OCI-LY1 (cell line): ENCODE measurements at regions not wholly inside any gene's neighbourhood (a gene's known extent, or its start where the extent isn't known, plus 50 kb on each side); places are given as distances from the start of the nearest gene placed in this dataset.

Source experiments
- EZH2 ChIP-seq: fragments of 200-600 bp; sonication (generic), shearing (Covaris generic); IDR thresholded peaks from 2 replicates; pipeline ENCODE4 v1.8.0; 2017; ENCODE audit warnings: borderline replicate concordance, mixed run types, mild to moderate bottlenecking, antibody characterized with exemption, low read length, moderate library complexity, mixed read lengths
- TF ChIP-seq, protein P1 (sequence below): fragments of 200-600 bp; sonication (generic), shearing (Covaris generic); IDR thresholded peaks from 2 replicates; pipeline ENCODE4 v1.5.1; 2017; ENCODE audit warnings: mild to moderate bottlenecking, antibody characterized with exemption, low read length, moderate library complexity, mixed read lengths

DNA sequence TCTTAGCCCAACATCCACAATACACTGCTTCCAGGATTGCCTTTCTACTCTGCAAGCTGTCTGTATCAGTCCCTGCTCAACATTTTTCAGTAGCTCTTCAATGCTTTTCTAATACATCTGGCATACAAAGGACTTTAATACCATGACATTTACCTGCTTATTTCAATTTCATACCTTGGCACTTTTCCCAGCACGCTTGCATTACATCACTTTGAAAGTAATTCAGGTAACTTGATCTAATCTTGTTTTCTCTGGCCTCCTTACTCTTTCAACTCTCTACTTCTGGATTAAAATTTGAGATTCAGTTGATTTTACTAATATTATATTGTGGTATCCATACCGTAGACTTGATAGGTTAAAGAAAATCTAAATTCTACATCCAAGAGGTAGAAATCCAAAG, 103.0 kb downstream of the PTGS2 start:
- TF ChIP-seq, protein P1, sequence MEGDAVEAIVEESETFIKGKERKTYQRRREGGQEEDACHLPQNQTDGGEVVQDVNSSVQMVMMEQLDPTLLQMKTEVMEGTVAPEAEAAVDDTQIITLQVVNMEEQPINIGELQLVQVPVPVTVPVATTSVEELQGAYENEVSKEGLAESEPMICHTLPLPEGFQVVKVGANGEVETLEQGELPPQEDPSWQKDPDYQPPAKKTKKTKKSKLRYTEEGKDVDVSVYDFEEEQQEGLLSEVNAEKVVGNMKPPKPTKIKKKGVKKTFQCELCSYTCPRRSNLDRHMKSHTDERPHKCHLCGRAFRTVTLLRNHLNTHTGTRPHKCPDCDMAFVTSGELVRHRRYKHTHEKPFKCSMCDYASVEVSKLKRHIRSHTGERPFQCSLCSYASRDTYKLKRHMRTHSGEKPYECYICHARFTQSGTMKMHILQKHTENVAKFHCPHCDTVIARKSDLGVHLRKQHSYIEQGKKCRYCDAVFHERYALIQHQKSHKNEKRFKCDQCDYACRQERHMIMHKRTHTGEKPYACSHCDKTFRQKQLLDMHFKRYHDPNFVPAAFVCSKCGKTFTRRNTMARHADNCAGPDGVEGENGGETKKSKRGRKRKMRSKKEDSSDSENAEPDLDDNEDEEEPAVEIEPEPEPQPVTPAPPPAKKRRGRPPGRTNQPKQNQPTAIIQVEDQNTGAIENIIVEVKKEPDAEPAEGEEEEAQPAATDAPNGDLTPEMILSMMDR, result no peak
- no peak for TF ChIP-seq EZH2
